LNCaP clone FGC (cell line): ENCODE measurements at regions not wholly inside any gene's neighbourhood (a gene's known extent, or its start where the extent isn't known, plus 50 kb on each side); places are given as distances from the start of the nearest gene placed in this dataset.

Source experiments
- DNase-seq: peaks from one replicate; pipeline ENCODE4 v3.0.0-alpha.2; 2011; ENCODE audit warnings: low read depth
- H3K4me3 ChIP-seq: 2 replicates; pipeline ENCODE4 v1.5.1; 2011; ENCODE audit warnings: mild to moderate bottlenecking, low read depth, low read length, control low read depth
- TF ChIP-seq, protein P1 (sequence below): IDR thresholded peaks from 2 replicates; pipeline ENCODE4 v1.5.1; 2012; ENCODE audit warnings: mild to moderate bottlenecking; ENCODE audit not compliant: control insufficient read depth, insufficient read depth; ENCODE audit errors: extremely low read depth

GRCh38 chr2:212596688-212597087 is 58.1 kb upstream of the ERBB4 start:
- TF ChIP-seq, protein P1, sequence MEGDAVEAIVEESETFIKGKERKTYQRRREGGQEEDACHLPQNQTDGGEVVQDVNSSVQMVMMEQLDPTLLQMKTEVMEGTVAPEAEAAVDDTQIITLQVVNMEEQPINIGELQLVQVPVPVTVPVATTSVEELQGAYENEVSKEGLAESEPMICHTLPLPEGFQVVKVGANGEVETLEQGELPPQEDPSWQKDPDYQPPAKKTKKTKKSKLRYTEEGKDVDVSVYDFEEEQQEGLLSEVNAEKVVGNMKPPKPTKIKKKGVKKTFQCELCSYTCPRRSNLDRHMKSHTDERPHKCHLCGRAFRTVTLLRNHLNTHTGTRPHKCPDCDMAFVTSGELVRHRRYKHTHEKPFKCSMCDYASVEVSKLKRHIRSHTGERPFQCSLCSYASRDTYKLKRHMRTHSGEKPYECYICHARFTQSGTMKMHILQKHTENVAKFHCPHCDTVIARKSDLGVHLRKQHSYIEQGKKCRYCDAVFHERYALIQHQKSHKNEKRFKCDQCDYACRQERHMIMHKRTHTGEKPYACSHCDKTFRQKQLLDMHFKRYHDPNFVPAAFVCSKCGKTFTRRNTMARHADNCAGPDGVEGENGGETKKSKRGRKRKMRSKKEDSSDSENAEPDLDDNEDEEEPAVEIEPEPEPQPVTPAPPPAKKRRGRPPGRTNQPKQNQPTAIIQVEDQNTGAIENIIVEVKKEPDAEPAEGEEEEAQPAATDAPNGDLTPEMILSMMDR: no peak
- no peak for DNase-seq

GRCh38 chr2:212596276-212596675 is 57.7 kb upstream of the ERBB4 start:
- TF ChIP-seq, protein P1: no peak
- no peak overlapping the region for H3K4me3 ChIP-seq
- no peak for DNase-seq

More at GRCh38 chr2:212596688-212597087, 58.1 kb upstream of the ERBB4 start:
- no peak overlapping the region for H3K4me3 ChIP-seq

DNA sequence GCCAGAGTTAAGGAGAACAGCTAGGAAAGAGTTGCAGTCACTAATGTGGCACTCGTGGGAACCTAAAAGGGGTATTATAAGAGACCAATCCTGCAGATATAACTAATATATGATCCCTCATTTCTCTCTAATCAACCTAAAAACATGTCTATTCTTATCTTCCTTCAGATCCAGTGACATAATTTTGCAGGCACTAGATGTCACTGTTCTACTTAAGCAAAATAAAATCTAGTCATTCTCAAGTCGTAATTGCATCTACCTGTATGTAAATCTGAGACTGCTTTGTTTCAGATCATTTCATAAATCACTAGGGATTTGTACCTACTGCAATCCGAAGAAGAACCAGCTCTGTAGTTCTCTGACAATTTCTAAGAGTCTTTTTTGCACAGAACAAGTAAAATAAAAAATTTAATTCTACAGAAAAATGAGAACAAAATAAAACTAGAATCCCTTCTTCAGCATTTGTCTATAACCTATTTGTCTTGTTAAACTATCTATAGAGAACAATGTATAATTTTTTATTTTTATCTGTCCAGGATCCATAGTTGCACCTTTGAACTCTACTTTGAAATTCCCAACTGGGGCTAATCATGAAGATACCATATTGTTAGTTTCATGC is 56.5 kb upstream of the ERBB4 start:
- TF ChIP-seq, protein P1: peak; percentile 65
- H3K4me3 ChIP-seq: no peak overlapping the region
- peak; percentile 14 for DNase-seq

- TF ChIP-seq, protein P1: no peak
- no peak overlapping the region for H3K4me3 ChIP-seq
Observed at GRCh38 chr2:212592695-212593094, 54.1 kb upstream of the ERBB4 start.

More at GRCh38 chr2:212592695-212593094, 54.1 kb upstream of the ERBB4 start:
- DNase-seq: peak; percentile 7
